GM18502 (cell line): ENCODE measurements at regions not wholly inside any gene's neighbourhood (a gene's known extent, or its start where the extent isn't known, plus 50 kb on each side); places are given as distances from the start of the nearest gene placed in this dataset.

Experiments used
- ATAC-seq: cut with Tn5 transposase; IDR thresholded peaks from one replicate; pipeline ENCODE4 v1.9.1; 2021; ENCODE audit warnings: mild to moderate bottlenecking; ENCODE audit not compliant: unreplicated experiment, poor library complexity

- ATAC-seq, result no peak
Observed at GRCh38 chr3:76986876-76987474, 52.9 kb upstream of the ROBO2 start.
